ENCODE measurements at regions not wholly inside any gene's neighbourhood (a gene's known extent, or its start where the extent isn't known, plus 50 kb on each side); places are given as distances from the start of the nearest gene placed in this dataset.

GRCh38 chr6:8659404-8660189 is 224.3 kb upstream of the SLC35B3 start:
- no peak for TF ChIP-seq POLR2A (IDR thresholded peaks at IDR 0.05)
- in situ Hi-C loops (cut with MboI; ENCODE audit: low sequenced_read_pairs in 4 of 4) = no loop called here
- DNase-seq (no peak), ATAC-seq (no peak)
- H3K36me3 ChIP-seq = no peaks in the 10 kb centered on the region
- no peak overlapping the region for H3K4me3 ChIP-seq
- no peaks in the 10 kb centered on the region for H3K27me3 ChIP-seq
- no peaks in the 10 kb centered on the region for H3K4me1 ChIP-seq
- intact Hi-C loops (cut with DNase I; ENCODE audit: low total_unique reads) = no loop called here
- H3K27ac ChIP-seq = no peak overlapping the region
- H3K9me3 ChIP-seq = no peaks in the 10 kb centered on the region

- Histone ChIP-seq H3K9me3 (no peaks in the 10 kb centered on the region), H3K36me3 (no peaks in the 10 kb centered on the region), H3K4me3 (no peak overlapping the region), H3K27me3 (no peaks in the 10 kb centered on the region), H3K4me1 (no peaks in the 10 kb centered on the region), H3K27ac (no peak overlapping the region)
- in situ Hi-C loops (cut with MboI; ENCODE audit: low sequenced_read_pairs in 4 of 4) (no loop called here), intact Hi-C loops (cut with DNase I; ENCODE audit: low total_unique reads) (no loop called here)
- no peak for TF ChIP-seq CTCF (IDR thresholded peaks at IDR 0.05 in 4 of 5, conservative IDR thresholded peaks at IDR 0.05 in 1 of 5)
- no peak for DNase-seq
- ATAC-seq = no peak
These were observed 223.1 kb upstream of the SLC35B3 start for GRCh38 chr6:8658416-8658815.

GRCh38 chr6:8657522-8657921 is 222.2 kb upstream of the SLC35B3 start:
- intact Hi-C loops (cut with DNase I; ENCODE audit: low total_unique reads) = no loop called here
- H3K27me3 ChIP-seq = no peaks in the 10 kb centered on the region
- DNase-seq (no peak), ATAC-seq (no peak)
- in situ Hi-C loops (cut with MboI; ENCODE audit: low sequenced_read_pairs in 4 of 4) = no loop called here
- H3K36me3 ChIP-seq = no peaks in the 10 kb centered on the region
- no peaks in the 10 kb centered on the region for H3K4me1 ChIP-seq
- TF ChIP-seq CTCF (IDR thresholded peaks at IDR 0.05 in 4 of 5, conservative IDR thresholded peaks at IDR 0.05 in 1 of 5) (no peak), POLR2A (IDR thresholded peaks at IDR 0.05) (no peak)
- no peak overlapping the region for H3K4me3 ChIP-seq
- H3K9me3 ChIP-seq = no peaks in the 10 kb centered on the region
- H3K27ac ChIP-seq = no peak overlapping the region

GRCh38 chr6:8655670-8656454 is 220.5 kb upstream of the SLC35B3 start:
- Histone ChIP-seq H3K4me1 (no peaks in the 10 kb centered on the region), H3K4me3 (no peak overlapping the region), H3K27ac (no peak overlapping the region), H3K36me3 (no peaks in the 10 kb centered on the region), H3K9me3 (no peaks in the 10 kb centered on the region), H3K27me3 (no peaks in the 10 kb centered on the region)
- no peak for ATAC-seq
- in situ Hi-C loops (cut with MboI; ENCODE audit: low sequenced_read_pairs in 4 of 4) = no loop called here
- DNase-seq = no peak
- no peak for TF ChIP-seq CTCF (IDR thresholded peaks at IDR 0.05 in 4 of 5, conservative IDR thresholded peaks at IDR 0.05 in 1 of 5)
- no peak for TF ChIP-seq POLR2A (IDR thresholded peaks at IDR 0.05)
- intact Hi-C loops (cut with DNase I; ENCODE audit: low total_unique reads) = no loop called here

- in situ Hi-C loops (cut with MboI; ENCODE audit: low sequenced_read_pairs in 4 of 4) (no loop called here), intact Hi-C loops (cut with DNase I; ENCODE audit: low total_unique reads) (no loop called here)
- H3K27me3 ChIP-seq = no peaks in the 10 kb centered on the region
- DNase-seq = no peak
- H3K27ac ChIP-seq = no peak overlapping the region
- no peaks in the 10 kb centered on the region for H3K4me1 ChIP-seq
- ATAC-seq = no peak
- no peak overlapping the region for H3K4me3 ChIP-seq
- H3K9me3 ChIP-seq = no peaks in the 10 kb centered on the region
- no peaks in the 10 kb centered on the region for H3K36me3 ChIP-seq
- no peak for TF ChIP-seq POLR2A (IDR thresholded peaks at IDR 0.05)
- TF ChIP-seq CTCF (IDR thresholded peaks at IDR 0.05 in 4 of 5, conservative IDR thresholded peaks at IDR 0.05 in 1 of 5) = no peak
These were observed 217.4 kb upstream of the SLC35B3 start for GRCh38 chr6:8652710-8653109.

Data from gastrocnemius medialis (tissue), 4 donors.